HG03280 (cell line): ENCODE measurements at regions not wholly inside any gene's neighbourhood (a gene's known extent, or its start where the extent isn't known, plus 50 kb on each side); places are given as distances from the start of the nearest gene placed in this dataset.

Experiments used
- ATAC-seq: cut with Tn5 transposase; IDR thresholded peaks from one replicate; pipeline ENCODE4 v1.9.1; 2021; ENCODE audit warnings: mild to moderate bottlenecking, moderate library complexity; ENCODE audit not compliant: unreplicated experiment

DNA sequence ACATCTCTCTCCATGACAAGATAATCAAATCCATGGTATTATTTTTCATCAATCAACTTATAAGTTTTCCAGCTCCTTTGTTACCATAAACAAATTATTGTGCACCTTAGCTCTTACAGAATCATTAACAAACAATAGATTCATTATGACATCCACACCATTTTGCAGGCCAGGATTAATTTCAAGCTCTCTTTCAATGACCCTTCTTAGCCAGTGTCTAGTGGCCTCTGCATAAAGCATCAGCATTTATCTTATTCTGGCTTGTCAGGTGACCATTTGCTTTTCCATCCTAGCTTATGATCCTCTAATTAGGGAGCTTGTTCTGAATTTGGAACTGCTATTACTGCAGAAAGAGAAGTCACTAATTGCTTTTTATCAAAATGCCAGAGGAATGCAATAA lies 806.2 kb upstream of the CHAC2 start:
- ATAC-seq, result no peak

DNA sequence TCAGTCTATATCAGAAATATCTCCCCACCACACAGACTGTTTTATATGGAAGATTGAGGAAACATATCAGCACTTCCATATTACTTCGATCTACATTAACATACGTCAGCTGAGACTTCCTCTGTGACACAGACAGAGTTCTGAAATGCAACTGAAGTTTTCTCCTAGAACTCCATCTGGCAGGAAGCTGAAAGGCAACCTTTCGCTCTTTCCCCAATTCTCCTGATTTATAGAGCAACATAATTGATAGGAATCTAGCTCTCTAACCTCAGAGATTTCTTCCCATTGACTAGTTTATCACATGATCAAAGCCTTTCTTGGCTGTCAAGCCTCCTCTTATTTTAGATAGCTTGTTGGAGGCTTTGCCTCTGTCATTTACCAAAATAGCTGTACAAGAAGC lies 806.7 kb upstream of the CHAC2 start:
- no peak for ATAC-seq

DNA sequence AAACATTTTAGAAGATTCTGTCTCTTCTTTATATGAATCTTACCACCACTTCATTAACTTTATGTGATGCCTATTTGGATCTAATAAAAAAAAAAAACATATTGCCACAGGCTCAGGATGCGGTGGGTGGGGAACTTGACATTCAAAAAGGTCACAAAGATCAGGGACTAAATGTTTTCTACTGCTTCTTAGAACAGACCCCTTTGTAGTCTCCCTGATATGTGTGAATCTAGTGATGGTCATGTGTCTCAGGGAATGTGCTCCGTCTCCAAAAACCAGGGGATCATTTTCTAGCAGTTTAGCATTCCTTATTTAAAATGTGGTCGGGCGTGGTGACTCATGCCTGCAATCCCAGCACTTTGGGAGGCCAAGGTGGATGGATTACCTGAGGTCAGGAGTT lies 807.8 kb upstream of the CHAC2 start:
- ATAC-seq, result no peak

DNA sequence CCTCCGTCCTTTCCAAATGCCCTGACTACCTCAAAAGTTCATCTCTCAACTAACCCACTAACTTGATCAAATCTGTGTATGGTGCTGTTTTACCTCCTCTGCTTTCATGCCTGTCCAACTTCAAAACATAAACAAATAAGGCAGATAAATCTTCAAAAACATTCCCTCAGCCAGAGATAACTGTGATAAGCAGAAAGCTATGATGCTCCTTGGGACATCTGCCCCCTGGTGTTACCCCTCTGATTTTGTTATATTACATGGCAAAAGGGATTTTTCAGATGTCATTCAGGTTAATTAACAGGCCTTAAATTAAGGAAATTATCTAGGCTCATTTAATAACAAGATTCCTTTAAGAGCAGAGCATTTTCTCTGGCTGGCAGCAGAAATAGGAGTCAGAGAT lies 810.8 kb upstream of the CHAC2 start:
- no peak for ATAC-seq

DNA sequence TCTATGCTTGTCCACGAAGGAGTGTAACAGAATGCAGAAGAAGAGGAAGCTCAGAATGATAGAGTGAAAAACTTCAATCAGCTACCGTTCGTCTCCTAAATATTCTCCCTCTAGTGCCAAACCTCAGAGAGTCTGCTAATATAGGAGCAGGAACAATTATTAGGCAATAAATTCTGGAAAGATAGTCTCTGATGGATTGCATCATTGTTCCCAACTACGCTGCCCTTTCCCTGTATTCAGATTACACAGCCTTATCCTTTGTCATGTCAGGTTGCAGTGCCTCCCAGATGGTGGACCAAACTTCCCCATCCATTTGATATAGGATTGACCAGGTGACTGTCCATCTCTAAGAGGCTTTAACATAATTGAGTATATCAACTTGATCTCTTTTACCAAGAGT lies 811.5 kb upstream of the CHAC2 start:
- ATAC-seq, result no peak

DNA sequence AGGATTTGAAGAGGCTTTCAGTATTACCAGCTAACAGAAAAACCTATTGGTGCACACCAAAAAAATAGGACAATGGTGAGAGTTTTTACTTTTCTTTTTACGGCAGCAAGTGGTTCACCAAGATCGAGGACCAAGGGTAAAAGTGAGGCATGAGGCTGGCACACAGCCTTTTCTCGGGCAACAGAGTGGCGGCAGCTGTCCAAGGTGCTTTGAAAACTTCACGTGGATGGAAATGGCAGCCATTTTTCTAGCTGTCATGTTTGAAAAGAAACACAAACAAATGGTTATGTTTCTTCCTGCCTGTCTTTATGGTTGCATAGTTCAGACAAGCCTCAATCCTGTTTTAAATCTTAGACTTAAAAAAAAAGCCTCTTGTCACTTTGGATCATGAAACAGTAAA lies 812.5 kb upstream of the CHAC2 start:
- no peak for ATAC-seq

DNA sequence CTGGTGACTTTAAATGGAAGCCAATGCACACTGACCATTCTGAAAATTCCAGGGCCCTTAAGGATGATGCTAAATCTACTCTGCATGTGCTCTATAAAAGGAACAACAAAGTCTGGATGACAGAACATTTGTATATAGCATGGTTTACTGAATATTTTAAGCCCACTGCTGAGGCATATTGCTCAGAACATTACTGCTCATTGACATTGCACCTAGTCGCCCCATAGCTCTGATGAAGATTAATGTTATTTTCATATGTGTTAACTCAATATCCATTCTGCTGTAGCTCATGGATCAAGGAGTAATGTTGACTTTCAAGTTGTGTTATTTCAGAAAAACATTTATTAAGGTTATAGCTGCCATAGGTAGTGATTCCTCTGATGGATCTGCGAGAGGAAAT lies 827.5 kb upstream of the CHAC2 start:
- no peak for ATAC-seq

DNA sequence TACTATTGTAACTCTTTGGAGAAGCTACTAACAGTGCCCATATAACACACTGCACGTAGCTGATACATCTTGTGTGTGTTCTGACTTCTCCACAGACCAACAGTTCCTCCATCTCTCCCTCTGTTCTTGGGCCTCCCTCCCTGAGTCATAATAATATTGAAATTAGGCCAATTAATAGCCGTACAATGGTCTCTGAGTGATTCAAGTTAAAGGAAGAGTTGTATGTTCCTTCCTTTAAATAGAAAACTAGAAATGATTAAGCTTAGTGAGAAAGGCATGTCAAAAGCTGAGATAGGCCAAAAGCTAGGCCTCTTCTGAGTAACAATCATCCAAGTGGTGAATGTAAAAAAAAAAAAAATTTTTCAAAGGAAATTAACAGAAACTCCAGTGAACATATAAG lies 828.4 kb upstream of the CHAC2 start:
- no peak for ATAC-seq

DNA sequence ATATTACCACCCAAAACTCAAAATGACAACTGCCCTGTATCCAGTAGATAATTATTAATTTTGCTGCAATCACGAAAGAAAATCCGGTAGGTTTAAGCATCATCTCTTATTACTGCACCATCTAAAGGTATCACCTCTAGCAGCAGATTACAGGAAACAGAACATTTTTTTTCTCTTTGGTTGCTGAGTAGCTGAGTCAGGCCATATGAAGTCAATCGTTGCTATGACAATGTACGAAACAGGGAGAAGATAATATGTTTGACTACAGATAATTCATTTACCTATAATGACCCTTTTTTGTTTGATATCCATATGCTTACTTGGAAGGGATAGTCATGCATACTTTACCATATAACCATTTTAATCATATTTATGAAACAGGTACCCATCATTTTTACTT lies 831.6 kb upstream of the CHAC2 start:
- ATAC-seq, result no peak

DNA sequence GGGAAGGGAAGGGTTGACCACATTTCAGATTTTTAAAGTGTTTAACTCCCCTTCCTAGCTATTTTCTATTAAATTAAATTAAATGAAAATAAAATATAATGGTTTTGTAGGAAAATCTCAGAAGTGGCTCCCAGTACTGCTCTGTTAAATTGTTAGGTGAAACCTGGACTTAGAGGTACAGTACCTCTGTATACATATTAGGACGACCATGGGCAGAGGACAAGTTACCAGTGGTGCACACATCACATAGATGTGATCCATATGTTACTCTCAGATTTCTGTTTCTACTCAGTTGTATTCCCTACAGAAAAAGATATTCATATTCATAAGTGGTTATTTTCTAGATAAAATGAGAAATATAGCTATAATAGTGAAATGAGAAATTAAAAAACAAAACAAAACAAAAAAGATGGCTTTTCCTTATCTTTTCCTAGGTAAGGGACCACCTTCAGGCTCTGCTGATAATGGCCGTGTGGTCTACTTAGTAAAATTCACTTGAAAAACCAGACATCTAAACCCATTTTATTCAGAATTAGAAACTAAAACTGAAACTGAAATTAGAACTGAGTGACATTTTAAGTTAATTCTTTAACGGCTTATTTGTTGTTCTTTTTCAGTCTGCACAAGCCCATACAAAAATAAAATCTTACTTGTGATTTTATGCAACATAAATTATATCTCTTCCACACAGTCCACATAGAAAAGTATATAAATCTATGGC lies 832.5 kb upstream of the CHAC2 start:
- ATAC-seq, result peak; percentile 18

DNA sequence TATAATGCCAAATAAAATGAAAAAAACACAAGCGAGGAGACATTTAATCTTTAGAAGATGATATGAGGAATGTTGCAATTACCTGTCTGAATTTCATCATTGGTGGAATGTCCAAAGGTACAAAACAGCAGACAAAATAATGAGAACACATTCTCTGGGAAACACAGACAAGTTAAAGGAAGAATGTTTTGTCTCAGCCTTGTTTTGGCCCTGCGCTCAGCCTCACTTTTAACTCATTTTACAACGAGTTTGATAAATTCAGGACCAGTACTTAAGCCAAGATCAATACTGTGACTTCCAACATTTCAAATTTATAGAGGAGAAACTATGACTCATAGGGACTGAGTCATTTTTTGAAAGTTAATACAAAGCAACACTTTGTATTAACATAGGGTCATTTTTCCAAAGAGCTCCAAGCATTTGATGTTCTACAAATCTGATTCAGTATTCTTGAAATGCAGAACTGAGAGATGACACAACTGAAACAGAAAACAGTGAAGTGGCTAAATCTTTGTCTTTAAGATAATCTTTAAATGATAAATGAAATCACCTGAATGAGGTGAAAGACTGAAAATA lies 833.2 kb upstream of the CHAC2 start:
- ATAC-seq, result peak; percentile 56

DNA sequence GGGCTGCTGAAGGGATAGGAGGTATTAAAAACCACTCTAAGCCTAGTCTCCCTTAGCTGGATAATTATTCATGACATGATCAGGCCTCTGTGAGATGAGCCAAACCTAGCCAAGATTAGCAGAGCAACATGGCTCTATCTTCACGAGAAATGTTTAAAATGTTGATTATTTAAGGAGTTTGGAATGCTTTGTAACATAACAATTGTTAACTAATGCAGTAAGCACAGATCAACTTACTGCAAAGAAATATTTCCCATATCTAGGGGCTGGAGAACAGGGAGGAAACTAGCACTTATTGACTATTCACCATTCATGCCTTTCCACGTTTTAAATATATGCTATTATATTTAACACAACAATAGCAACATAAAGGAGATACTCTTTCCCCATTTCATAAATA lies 833.7 kb upstream of the CHAC2 start:
- ATAC-seq, result no peak

DNA sequence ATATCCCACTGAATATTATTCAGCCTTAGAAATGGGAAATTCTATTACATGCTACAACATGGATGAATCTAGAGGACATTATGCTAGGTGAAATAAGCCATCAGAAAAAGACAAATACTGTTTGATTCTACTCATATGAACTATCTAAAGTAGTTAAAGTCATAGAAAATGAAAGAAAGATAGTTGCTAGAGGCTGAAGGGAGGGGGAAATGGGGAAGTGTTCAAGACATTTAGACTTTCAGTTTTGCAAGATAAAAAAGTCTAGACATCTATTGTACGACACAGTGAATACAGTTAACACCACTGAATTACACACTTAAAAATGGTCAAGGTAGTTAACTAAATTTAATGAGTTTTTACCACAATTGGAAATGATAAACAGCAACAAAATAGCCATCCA lies 835.9 kb upstream of the CHAC2 start:
- ATAC-seq, result peak; percentile 50

DNA sequence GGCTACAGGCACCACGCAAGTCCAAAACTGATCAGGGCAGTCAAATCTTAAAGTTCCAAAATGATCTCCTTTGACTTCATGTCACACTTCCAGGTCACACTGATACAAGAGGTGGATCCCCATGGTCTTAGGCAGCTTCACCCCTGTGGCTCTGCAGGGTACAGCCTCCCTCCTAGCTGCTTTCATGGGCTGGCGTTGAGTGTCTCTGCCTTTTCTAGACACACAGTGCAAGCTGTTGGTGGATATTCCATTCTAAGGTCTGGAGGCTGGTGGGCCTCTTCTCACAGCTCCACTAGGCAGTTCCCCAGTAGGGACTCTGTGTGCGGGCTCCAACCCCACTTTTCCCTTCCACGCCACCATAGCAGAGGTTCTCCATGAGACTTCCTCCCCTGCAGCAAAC lies 838.2 kb upstream of the CHAC2 start:
- no peak for ATAC-seq

DNA sequence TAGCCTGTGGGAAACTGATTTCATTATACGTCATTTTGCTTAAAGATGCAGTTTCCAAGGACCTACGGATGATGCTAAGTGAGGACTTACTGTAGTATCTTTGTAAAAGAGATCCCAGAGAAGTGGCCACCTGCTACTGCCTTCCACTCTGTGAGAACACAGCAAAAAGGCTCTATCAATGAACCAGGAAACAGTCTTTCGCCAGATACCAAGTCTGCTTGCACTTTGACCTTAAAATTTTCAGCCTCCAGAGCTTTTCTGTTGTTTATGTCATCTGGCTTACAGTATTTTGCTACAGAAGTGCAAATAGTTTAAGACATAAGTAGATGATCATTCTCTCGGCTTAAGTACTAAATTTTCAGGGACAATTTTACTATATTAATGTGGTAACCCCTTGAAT lies 847.9 kb upstream of the CHAC2 start:
- ATAC-seq, result no peak

DNA sequence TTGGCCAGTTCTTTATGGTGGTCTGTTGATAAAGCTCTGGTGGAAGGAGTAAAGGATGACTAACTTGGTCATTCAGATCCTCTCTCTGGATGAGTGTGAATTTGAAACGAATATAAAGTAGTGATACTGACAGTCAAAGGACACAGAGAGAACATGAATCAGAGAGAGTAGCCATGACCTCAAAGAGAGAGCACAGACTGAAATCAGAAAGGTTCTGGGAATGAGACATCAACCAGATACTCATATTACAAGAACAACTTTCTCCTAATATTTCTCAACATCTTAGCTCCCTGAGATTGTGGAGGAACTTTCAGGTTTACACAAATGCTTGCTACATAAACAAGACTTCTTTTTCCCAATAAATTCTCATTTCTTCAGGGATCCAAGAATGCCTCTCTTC lies 849.1 kb upstream of the CHAC2 start:
- no peak for ATAC-seq

DNA sequence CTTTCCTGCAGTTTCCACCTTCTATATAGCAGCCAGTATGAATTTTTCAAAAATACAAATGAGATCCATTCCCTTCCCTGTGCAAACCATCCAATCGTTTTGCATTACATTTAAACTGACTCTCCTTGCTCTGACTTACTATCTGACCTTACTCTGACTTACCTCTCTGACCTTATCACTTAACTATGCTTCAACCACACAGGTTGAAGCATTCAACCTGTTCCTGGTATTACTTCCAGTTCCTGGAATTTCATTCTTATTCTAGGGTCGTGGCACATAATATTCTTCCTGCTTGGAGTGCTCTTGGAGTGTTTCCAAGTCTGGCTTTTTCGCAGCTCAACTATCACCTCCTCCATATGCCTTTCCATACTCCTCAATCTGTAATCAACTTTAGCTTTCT lies 850.6 kb upstream of the CHAC2 start:
- ATAC-seq, result no peak

DNA sequence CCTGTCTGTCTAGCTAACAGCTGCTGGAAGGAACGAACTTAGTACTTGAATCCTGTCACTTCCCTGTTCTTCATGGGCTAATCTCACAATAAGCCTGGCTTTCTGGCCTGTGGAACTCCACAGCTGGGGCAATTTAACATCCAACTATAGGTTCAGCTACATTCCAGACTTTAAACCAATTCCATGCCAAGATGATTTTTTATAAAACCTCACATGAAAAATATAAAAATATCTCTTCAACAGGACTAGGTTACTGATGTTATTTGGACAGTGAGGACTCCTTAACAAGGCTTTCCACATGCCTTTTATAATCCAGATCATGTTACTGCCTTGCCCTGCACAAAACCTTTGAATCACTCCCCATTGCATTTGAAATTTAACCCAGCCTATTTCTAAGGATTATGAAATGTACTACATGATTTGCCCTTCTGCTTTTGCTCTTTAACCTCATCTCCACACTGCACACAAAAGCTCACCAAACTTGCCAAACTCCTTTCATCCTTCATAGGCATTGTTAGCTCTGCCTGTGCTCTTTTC lies 863.2 kb upstream of the CHAC2 start:
- ATAC-seq, result no peak

DNA sequence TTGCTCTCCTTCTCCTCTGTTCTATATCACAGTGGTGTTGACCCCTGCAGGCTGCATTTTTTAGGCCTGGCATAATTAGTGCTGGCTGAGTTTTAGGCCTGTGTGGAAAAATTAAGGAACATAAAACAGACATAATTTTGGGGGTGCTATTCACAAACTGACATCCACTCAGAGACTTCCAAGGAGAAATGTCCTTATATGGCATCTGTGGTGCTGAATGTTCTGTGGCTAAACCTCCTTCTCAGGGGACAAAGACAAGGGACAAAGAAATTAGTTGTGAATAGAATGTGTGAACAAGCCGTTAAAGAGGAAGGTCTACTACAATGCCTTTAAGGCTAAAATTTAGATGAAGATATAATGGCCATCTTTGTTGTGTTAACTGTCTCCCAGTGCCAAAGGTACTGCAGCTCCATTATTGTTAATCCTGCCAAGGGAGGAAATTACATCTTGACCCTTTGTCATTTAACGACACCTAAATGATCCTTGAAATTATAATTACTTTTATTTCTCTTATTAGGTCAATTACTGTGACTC lies 870.0 kb upstream of the CHAC2 start:
- no peak for ATAC-seq

DNA sequence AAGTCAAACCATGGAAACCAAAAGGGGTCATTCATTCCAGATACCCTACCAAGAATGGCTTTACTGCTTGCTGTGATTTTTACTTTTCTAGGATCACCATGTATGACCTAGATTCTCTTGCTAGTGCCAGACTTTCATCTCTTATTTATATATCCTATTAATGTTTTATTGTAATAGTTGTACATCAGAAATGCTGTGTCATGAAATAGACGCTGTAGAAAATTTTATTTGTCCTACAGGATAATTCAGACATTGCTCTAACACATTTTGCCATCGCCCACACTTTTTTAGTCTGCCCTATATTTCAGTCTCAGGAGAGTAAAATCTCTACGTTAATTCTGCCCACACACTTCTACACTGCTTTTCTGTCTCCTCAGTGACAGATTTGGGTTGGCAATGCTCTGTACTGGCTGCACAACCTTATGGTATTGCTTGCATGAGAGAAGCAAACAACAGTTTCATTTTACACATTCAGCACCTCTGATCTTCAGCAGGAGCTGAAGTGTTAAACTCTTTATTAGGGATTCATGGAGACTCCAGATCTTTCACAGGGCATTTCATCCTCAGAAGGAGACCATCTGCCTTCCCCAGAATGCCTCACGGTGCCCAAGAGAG lies 871.8 kb upstream of the CHAC2 start:
- ATAC-seq, result no peak

DNA sequence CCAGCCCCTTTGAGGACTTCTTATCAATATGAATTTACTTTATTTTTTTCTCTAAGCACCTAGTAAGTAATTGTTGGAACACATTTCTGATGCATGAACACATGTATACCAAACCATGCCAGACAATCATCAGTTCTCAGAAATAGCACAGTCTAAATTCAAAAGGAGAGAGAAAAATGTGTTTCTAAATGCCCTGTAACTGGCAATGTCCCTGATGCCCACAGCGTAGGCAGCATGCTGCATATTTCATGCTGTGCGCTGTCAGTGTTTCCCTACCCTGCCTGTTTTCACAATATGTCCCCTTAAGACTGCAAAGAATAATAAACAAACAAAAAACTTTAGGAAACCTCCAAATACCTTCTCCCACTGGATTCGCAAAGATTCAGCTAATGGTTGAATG lies 881.0 kb upstream of the CHAC2 start:
- no peak for ATAC-seq

DNA sequence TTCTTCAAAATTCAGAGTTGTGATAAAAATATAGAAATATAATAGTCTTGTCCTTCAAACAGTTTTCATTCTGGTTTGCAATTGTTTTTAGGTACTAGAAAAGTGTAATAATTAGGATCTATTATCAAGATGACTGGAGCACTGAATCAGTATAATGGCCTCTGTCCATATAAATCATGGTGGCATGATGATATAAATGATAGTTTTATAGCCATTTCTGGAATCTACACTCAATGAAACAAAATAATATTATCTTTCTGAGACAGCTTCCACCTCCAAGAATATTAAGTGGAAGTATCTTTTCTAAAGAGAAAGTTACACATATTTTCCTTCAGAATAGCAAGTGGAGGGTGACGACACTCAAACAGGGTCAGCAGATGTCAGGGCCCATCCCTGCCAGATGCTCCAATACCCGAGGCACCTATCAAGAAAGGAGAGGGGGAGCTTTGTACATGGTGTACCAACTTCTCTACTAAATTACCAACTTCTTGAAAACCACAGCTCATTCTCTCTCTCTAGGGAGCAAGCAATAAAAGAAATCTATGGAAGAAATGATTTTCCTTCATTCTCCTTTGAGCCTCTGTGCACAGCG lies 882.7 kb upstream of the CHAC2 start:
- ATAC-seq, result no peak
